ENCODE measurements at regions not wholly inside any gene's neighbourhood (a gene's known extent, or its start where the extent isn't known, plus 50 kb on each side); places are given as distances from the start of the nearest gene placed in this dataset.

- H3K4me1 ChIP-seq (ENCODE audit: control insufficient read depth in 1 of 2, insufficient read depth in 2 of 2, low read depth in 1 of 2, low read length in 1 of 2): peaks cover 0 to 10% of the 10 kb centered on the region in 2 experiments; a peak in 2 of 4 replicates
- no peaks in the 10 kb centered on the region for H3K79me2 ChIP-seq (ENCODE audit: insufficient read depth)
- no peaks in the 10 kb centered on the region for H4K20me1 ChIP-seq (ENCODE audit: insufficient read depth)
- H3F3A ChIP-seq (replicated peaks; ENCODE audit: insufficient read depth): peaks cover 15% of the 10 kb centered on the region
- no peak overlapping the region for H3K9ac ChIP-seq
- no peaks in the 10 kb centered on the region for H3K9me3 ChIP-seq
- no peak for DNase-seq
- TF ChIP-seq YY1 (IDR thresholded peaks at IDR 0.05; ENCODE audit: low read depth) (no peak), CHD2 (IDR thresholded peaks at IDR 0.05; ENCODE audit: low read length, partially characterized antibody) (no peak), POLR2AphosphoS5 (IDR thresholded peaks at IDR 0.05; ENCODE audit: low read depth, low read length) (no peak), FOXM1 (IDR thresholded peaks at IDR 0.05; ENCODE audit: low read depth) (no peak), TAF1 (IDR thresholded peaks at IDR 0.05; ENCODE audit: borderline replicate concordance, low read depth, low read length) (no peak), SMC3 (IDR thresholded peaks at IDR 0.05; ENCODE audit: low read depth, low read length) (no peak), FOSL2 (IDR thresholded peaks at IDR 0.05; ENCODE audit: borderline replicate concordance, low read depth) (no peak), GABPA (IDR thresholded peaks at IDR 0.05; ENCODE audit: low read depth) (no peak), IRF3 (IDR thresholded peaks at IDR 0.05; ENCODE audit: low read depth, low read length) (no peak), RCOR1 (IDR thresholded peaks at IDR 0.05; ENCODE audit: low read length) (no peak), REST (IDR thresholded peaks at IDR 0.05; ENCODE audit: low read depth, low read length) (no peak), RAD21 (IDR thresholded peaks at IDR 0.05; ENCODE audit: low read length) (no peak), CTCF (IDR thresholded peaks at IDR 0.05) (no peak), TCF12 (IDR thresholded peaks at IDR 0.05) (no peak)
- TF ChIP-seq, protein P1, sequence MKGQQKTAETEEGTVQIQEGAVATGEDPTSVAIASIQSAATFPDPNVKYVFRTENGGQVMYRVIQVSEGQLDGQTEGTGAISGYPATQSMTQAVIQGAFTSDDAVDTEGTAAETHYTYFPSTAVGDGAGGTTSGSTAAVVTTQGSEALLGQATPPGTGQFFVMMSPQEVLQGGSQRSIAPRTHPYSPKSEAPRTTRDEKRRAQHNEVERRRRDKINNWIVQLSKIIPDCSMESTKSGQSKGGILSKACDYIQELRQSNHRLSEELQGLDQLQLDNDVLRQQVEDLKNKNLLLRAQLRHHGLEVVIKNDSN (IDR thresholded peaks at IDR 0.05; ENCODE audit: borderline replicate concordance, low read depth): no peak
- ChIA-PET POLR2A (no interaction called here), CTCF (interaction anchor here (0.6 to 1.7 kb wide), 4 partner anchors 8 to 967 kb away, joined by 3 to 7 read pairs (median 4); no protein-coding TSS in a partner anchor)
- no peak overlapping the region for H3K4me2 ChIP-seq
- no peaks in the 10 kb centered on the region for H3K36me3 ChIP-seq (replicated peaks in 1 of 2; ENCODE audit: control insufficient read depth in 1 of 2, insufficient read depth in 2 of 2, low read length in 1 of 2)
- no peaks in the 10 kb centered on the region for H3K9me2 ChIP-seq
- H2AFZ ChIP-seq (ENCODE audit: low read depth): no peak overlapping the region
- no peak overlapping the region for H3K4me3 ChIP-seq (ENCODE audit: low read depth in 2 of 2, low read length in 1 of 2)
- WGBS (ENCODE audit: low lambda C conversion rate): 73% methylated on average over 2 of the region's 2 CpGs
- H3K27ac ChIP-seq (ENCODE audit: low read depth in 2 of 2, low read length in 1 of 2): no peak overlapping the region
- H3K27me3 ChIP-seq (ENCODE audit: insufficient read depth): no peaks in the 10 kb centered on the region
Observed at GRCh38 chr2:161033059-161033660, 127.1 kb upstream of the TANK start.

Measured in SK-N-SH (cell line).